NCI-H774 (cell line): ENCODE measurements at regions not wholly inside any gene's neighbourhood (a gene's known extent, or its start where the extent isn't known, plus 50 kb on each side); places are given as distances from the start of the nearest gene placed in this dataset.
"Not testable (repeated sequence)": the region's sequence is repeated elsewhere in the genome, so short reads cannot be mapped to it uniquely, and the experiment has no call there.

Source experiments
- DNase-seq: peaks from one replicate; lab custom pipeline; 2025; lab: John Stamatoyannopoulos, UW

GRCh38 chr22:35475545-35475944 is 65.1 kb upstream of the RASD2 start:
- no peak for DNase-seq

GRCh38 chr22:35476341-35476740 is 64.3 kb upstream of the RASD2 start:
- DNase-seq: no peak

DNA sequence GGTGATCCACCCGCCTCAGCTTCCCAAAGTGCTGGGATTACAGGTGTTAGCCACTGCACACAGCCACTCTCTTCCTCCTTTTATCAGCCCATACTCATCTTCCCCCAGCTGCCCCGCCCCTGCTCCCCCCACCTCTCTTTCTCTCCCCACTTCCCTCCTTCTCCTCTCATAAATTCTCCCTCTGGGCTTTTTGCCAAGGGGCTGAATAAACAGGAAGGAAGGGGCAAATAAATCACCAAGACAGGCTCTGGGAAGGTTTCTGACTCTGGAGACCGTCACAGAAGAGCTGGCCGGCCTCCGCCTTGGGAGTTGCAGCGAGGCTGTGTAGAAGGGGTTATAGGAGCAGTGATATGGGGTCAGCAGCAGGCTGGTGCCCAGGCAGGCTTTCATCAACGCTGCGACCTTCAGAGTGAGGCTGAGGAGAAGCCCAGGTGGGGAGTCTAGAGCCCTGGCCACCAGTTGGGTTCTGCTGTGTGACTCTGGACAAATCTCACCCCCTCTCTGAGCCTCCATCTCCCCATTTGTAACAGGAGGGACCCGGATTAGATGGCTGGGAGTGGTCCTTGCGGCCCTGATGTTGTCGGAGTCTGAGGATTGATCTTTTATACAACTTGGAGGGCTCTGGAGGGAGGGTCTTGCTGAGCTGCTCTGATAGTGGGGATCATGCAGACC is 62.6 kb upstream of the RASD2 start:
- peak; percentile 61 for DNase-seq

GRCh38 chr22:35478633-35479107 is 62.0 kb upstream of the RASD2 start:
- no peak for DNase-seq

- no peak for DNase-seq
These were observed 61.3 kb upstream of the RASD2 start for GRCh38 chr22:35479359-35479758.

DNA sequence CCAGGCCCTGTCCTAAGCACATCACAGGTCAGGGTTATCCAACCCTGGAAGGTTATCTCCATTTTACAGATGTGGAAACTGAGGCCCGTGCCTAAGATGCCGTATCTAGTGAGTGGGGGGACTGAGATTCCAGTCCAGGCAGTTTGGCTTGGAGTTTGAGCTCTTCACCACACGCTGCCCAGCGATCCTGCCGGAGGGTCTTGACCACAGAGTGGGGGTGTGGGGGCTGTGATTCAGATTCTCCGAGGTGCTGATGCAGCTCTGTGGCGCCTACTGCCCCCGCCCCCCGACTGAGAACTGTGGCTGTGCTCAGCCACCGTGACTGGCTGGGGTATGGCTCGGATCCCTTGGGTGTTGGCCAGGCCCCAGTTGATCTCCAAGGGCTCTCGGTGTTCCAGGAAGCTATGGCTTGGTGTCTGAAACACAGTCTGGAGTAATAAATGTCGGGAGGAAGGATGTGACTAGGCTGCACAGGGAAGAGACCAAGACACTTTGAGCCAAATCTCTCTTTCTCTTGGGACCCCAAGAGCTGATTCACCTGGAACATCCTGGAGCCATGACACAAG is 60.6 kb upstream of the RASD2 start:
- DNase-seq: no peak

DNA sequence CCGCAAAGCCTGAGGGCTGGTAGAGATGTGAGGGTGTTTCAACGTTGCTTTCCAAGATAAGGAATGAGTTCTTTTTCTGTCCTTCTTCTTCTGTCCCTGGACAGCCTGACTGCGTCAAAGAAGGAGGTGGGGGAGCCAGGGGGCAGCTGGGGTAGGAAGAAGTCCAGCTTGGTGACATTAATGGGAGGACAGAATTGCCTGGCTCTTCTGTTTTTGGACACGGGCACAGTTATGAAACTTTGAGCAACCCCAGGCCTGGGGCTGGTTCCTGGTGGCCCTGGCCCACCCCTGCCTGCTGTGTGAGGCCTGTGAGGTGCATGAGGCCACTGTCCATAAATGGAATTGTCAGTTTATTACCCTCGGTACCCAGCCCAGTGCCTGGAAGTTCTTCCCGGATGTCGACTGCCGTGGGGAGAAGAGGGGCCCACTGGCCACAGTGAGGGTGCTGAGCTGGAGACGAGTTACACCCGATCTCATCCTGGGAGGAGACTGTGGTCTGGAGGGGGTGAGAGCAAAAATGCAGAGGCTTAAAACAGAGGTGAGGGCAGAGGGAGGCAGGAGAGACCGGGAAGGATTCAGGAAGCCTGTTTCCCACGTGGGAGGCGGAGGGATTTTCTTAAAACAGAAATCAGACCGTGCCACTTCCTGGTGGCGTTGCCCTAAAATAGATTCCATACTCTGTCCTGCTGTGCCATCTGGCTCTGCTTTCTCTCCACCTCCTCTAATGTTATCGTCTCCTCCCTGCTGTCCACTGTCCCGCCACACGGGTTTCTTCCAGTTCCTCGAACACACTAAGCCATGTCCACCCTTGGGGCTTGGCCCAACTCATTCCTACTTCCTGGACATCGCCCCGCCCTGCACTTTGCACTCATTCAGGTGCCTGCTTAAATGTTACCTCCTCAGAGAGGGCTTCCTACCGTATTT is 59.7 kb upstream of the RASD2 start:
- DNase-seq: no peak

DNA sequence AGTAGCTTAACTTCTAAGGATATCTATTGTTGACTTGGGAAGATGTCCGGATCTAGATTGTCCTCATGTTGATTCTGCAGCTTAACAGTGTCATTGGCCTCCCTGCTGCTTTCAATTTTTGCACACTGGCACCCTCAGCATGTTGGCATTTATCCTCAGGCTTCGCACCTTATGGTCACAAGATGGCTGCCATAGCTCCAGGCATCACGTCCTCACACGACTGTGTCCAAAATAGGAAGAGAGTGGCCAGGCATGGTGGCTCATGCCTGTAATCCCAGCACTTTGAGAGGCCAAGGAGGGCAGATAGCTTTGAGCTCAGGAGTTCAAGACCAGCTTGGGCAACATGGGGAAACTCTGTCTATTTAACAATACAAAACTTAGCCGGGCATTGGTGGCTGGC is 58.3 kb upstream of the RASD2 start:
- DNase-seq: no peak

DNA sequence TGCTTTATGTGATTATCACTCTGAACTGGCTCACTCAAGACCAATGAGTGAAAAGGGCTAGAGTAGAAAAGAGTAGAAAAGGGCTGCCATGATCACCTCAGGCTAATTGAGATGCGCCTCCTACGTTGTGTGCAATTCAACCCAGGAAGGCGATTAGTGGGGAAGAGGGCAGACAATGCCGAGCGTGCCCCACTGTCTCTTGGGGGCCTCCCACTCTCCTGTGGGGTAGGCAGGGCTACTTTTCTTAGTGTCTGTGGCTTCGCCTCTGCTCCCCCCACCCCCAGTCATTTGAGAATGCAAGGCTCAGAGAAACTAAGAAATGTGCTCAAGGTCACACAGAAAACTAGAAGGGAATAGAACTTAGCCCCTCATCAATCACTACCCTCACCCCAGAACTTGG is 57.7 kb upstream of the RASD2 start:
- DNase-seq: no peak

GRCh38 chr22:35483730-35484129 is 56.9 kb upstream of the RASD2 start:
- no peak for DNase-seq

GRCh38 chr22:35484651-35485556 is 55.7 kb upstream of the RASD2 start:
- DNase-seq: no peak

- DNase-seq: no peak
These were observed 54.5 kb upstream of the RASD2 start for GRCh38 chr22:35486116-35486631.

DNA sequence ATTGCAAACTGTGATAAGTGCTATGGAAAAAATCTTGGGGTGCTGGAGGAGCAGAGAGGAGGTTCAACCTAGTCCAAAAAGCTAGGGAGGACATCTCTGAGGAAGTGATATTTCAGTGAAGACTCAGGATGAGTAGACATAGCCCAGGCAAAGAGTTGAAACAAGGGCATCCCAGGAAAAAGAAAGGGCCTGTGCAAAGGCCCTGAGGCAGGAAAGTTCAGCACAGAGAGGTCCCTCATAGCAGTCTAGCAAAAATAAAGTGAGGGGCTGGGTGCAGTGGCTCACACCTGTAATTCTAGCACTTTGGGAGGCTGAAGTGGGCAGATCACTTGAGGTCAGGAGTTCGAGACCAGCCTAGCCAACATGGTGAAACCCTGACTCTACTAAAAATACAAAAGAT is 53.0 kb upstream of the RASD2 start:
- DNase-seq: not testable (repeated sequence)

DNA sequence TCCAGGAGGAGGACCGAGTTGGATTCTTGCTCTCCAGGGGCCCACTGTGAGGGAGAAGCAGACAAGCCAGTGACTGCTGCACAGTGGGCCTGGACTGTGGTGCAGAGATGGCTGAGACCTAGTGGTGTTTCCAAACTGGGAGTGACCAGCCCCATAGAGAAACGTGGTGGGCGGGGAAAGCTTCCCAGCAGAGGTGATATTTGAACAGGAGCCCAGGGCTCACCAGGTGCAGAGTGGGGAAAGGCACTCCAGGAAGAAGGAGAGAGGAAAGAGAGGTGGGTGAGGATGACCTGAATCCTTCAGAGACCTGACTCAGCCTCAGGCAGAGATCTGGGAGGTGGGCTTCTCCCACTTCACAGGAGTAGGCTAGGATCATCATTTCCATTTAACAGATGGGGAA is 52.1 kb upstream of the RASD2 start:
- DNase-seq: peak; percentile 11

DNA sequence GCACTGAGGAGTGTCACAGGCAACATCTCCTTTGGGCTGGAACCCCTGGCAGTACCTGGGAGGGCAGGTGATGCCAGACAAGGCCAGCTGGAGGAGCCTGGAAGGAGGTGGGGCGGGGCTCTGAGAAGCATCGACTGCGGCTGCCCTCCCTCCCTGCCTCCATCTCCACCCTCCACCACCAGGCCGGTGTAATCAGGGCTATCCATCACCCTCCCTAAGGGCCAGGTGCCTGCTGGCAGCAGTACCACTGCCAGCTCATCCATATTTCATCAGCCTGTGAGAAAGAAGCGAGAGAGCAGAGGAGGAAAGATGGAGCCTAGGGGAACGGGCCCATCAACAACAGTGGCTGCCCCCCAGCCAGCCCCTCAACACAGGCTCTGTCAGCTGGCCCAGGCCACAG is 51.4 kb upstream of the RASD2 start:
- DNase-seq: peak; percentile 16
